Erythroblast (primary cell): ENCODE measurements at regions not wholly inside any gene's neighbourhood (a gene's known extent, or its start where the extent isn't known, plus 50 kb on each side); places are given as distances from the start of the nearest gene placed in this dataset.

Experiments
- GATA1 ChIP-seq: IDR thresholded peaks from 2 replicates; pipeline ENCODE4 v1.6.1; 2011; ENCODE audit warnings: low read depth, mild to moderate bottlenecking, control low read depth, low read length, moderate library complexity
- POLR2A ChIP-seq: IDR thresholded peaks from 2 replicates; pipeline ENCODE4 v1.6.1; 2011; ENCODE audit warnings: mild to moderate bottlenecking, low read length

GRCh38 chr2:147688242-147688641 lies 156.6 kb upstream of the ACVR2A start:
- TF ChIP-seq POLR2A (no peak), GATA1 (no peak)
